Tibial nerve (tissue), 3 donors: ENCODE measurements at regions not wholly inside any gene's neighbourhood (a gene's known extent, or its start where the extent isn't known, plus 50 kb on each side); places are given as distances from the start of the nearest gene placed in this dataset.

Experiments used
- CTCF ChIP-seq, 5 experiments: fragments of 200-600 bp in 3 of 5; fragments of 450-650 bp in 2 of 5; sonication (generic) in 3 of 5; IDR thresholded peaks; one replicate each; pipeline ENCODE4 v1.5.1; 2016 to 2019; ENCODE audit warnings: antibody characterized with exemption in 5 of 5, mild to moderate bottlenecking in 3 of 5, moderate library complexity in 2 of 5
- POLR2A ChIP-seq, 2 donors: fragments of 450-650 bp; IDR thresholded peaks; one replicate each; pipeline ENCODE4 v1.6.1; 2017; ENCODE audit warnings: antibody characterized with exemption in 2 of 2, mild to moderate bottlenecking in 2 of 2, moderate library complexity in 2 of 2

- TF ChIP-seq CTCF (IDR thresholded peaks at IDR 0.05) (no peak), POLR2A (IDR thresholded peaks at IDR 0.05) (no peak)
These were observed 514.7 kb upstream of the CHORDC1 start for GRCh38 chr11:90737444-90738050.
